Right lobe of liver (tissue), 6 donors: ENCODE measurements at regions not wholly inside any gene's neighbourhood (a gene's known extent, or its start where the extent isn't known, plus 50 kb on each side); places are given as distances from the start of the nearest gene placed in this dataset.

ENCODE experiments used
- ATAC-seq, 4 donors: fragments of 200-7000 bp; cut with Tn5 transposase; one replicate each; pipeline ENCODE4 v1.9.1; 2020; ENCODE audit warnings: mild to moderate bottlenecking in 4 of 4, moderate library complexity in 4 of 4
- DNase-seq, 3 donors: peaks; one replicate each; pipeline ENCODE4 v3.0.0-alpha.2; 2020
- H3K27ac ChIP-seq, 3 donors: fragments of 200-600 bp; one replicate each; pipeline ENCODE4 v1.8.0; 2022
- H3K27me3 ChIP-seq, 2 donors: fragments of 200-600 bp; one replicate each; pipeline ENCODE4 v1.8.0; 2022
- H3K36me3 ChIP-seq, 4 donors: fragments of 200-600 bp; sonication (generic) in 1 of 4; one replicate each; pipeline versions ENCODE4 v1.5.1 to v1.8.0; 2017 to 2022; ENCODE audit warnings: control low read depth in 1 of 4
- H3K4me1 ChIP-seq, 4 donors: fragments of 200-600 bp; sonication (generic) in 1 of 4; one replicate each; pipeline versions ENCODE4 v1.5.1 to v1.8.0; 2017 to 2022; ENCODE audit warnings: control low read depth in 1 of 4
- H3K4me3 ChIP-seq, 3 donors: fragments of 200-600 bp; one replicate each; pipeline ENCODE4 v1.8.0; 2022
- H3K9me3 ChIP-seq, 4 donors: fragments of 200-600 bp; sonication (generic) in 1 of 4; one replicate each; pipeline versions ENCODE4 v1.5.1 to v1.8.0; 2017 to 2022; ENCODE audit warnings: control low read depth in 1 of 4
- CTCF ChIP-seq, 4 donors: fragments of 200-600 bp in 3 of 4; fragments of 450-650 bp in 1 of 4; IDR thresholded peaks; one replicate each; pipeline versions ENCODE4 v1.5.1 to v1.8.0; 2016 to 2022; ENCODE audit warnings: antibody characterized with exemption in 4 of 4, mild to moderate bottlenecking in 2 of 4
- POLR2A ChIP-seq: fragments of 450-650 bp; IDR thresholded peaks from one replicate; pipeline ENCODE4 v1.6.1; 2017; ENCODE audit warnings: antibody characterized with exemption, mild to moderate bottlenecking
- WGBS: methylation state at CpG from one replicate; pipeline ENCODE4 v1.1.6; 2018; ENCODE audit warnings: low coverage, low lambda C conversion rate; ENCODE audit not compliant: insufficient coverage; ENCODE audit errors: missing lambda C conversion rate; 5-methylcytosine and 5-hydroxymethylcytosine counted together
- intact Hi-C, 2 donors: fragments of 100-400 bp; cut with DNase I; formaldehyde crosslinking; loops; one replicate each; pipeline versions ENCODE4 v1.11.2 to v1.14.1; 2022
- donor health status: DM: no; HTN: yes; CAD: no.
- donor health status: DM: no; HTN: no; CAD: no.
- donor health status: DM: no; HTN: no; CAD: no.
- donor health status: DM: no; HTN: yes; CAD: no.
- donor health status: DM: no; HTN: yes; CAD: no.

- no peaks in the 10 kb centered on the region for H3K4me1 ChIP-seq
- DNase-seq (peak in 1 of 3 donors; percentile 22), ATAC-seq (no peak)
- no peaks in the 10 kb centered on the region for H3K9me3 ChIP-seq
- TF ChIP-seq CTCF (IDR thresholded peaks at IDR 0.05), result no peak
- no peak for TF ChIP-seq POLR2A
- intact Hi-C loops, result no loop called here
- 98% methylated on average over 9 of the region's 10 CpGs for WGBS
- H3K4me3 ChIP-seq, result no peak overlapping the region
- no peaks in the 10 kb centered on the region for H3K36me3 ChIP-seq
- no peak overlapping the region for H3K27ac ChIP-seq
- H3K27me3 ChIP-seq, result no peaks in the 10 kb centered on the region
Observed at GRCh38 chr2:8448824-8449556, 232.9 kb upstream of the ID2 start.

GRCh38 chr2:8451273-8451672 is 230.6 kb upstream of the ID2 start:
- WGBS, result 70% methylated on average over 5 of the region's 5 CpGs
- TF ChIP-seq POLR2A, result no peak
- TF ChIP-seq CTCF (IDR thresholded peaks at IDR 0.05), result no peak
- ATAC-seq, result peak in 1 of 4 donors; percentile 14
- Histone ChIP-seq H3K36me3 (no peaks in the 10 kb centered on the region), H3K9me3 (no peaks in the 10 kb centered on the region), H3K27me3 (no peaks in the 10 kb centered on the region), H3K4me3 (no peak overlapping the region), H3K4me1 (no peaks in the 10 kb centered on the region), H3K27ac (no peak overlapping the region)
- intact Hi-C loops, result no loop called here
- no peak for DNase-seq

- Histone ChIP-seq H3K9me3 (no peaks in the 10 kb centered on the region), H3K27ac (no peak overlapping the region), H3K4me3 (no peak overlapping the region), H3K36me3 (no peaks in the 10 kb centered on the region), H3K27me3 (no peaks in the 10 kb centered on the region), H3K4me1 (peaks cover 0 to 2% (median 0%) of the 10 kb centered on the region in 4 donors)
- TF ChIP-seq POLR2A, result no peak
- no peak for TF ChIP-seq CTCF (IDR thresholded peaks at IDR 0.05)
- WGBS, result 78% methylated on average over 3 of the region's 5 CpGs
- DNase-seq, result peak in 1 of 3 donors; percentile 19
- intact Hi-C loops, result no loop called here
- no peak for ATAC-seq
Observed at GRCh38 chr2:8452296-8452695, 229.6 kb upstream of the ID2 start.

- Histone ChIP-seq H3K9me3 (no peaks in the 10 kb centered on the region), H3K4me3 (no peak overlapping the region), H3K36me3 (no peaks in the 10 kb centered on the region), H3K27ac (no peak overlapping the region), H3K4me1 (peaks cover 0 to 8% (median 0%) of the 10 kb centered on the region in 4 donors), H3K27me3 (no peaks in the 10 kb centered on the region)
- 79% methylated on average over 10 of the region's 15 CpGs for WGBS
- ATAC-seq (no peak), DNase-seq (peak in 1 of 3 donors; percentile 21)
- intact Hi-C loops, result no loop called here
- TF ChIP-seq POLR2A, result no peak
- TF ChIP-seq CTCF (IDR thresholded peaks at IDR 0.05), result no peak
Observed at GRCh38 chr2:8452979-8453903, 228.6 kb upstream of the ID2 start.
